ENCODE measurements at regions not wholly inside any gene's neighbourhood (a gene's known extent, or its start where the extent isn't known, plus 50 kb on each side); places are given as distances from the start of the nearest gene placed in this dataset.

DNA sequence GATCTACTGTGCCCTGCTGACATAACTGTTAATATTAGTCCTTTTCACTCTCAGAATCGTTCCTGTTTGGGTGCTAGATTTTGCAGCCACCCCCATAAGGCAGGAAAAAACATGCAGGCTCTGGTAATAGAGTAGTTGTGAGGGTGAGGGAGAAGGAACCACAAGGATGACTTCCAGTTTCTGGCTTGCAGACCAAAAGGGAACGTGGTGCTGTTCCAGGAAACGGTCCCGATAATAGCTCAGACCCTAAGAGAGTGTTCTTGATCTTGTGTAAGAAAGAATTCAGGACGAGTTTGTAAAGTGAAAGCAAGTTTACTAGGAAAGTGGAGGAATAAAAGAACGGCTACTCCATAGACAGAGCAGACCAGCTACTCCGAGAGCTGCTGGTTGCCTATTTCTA lies 50.7 kb upstream of the RHOU start:
- TF ChIP-seq, protein P1, sequence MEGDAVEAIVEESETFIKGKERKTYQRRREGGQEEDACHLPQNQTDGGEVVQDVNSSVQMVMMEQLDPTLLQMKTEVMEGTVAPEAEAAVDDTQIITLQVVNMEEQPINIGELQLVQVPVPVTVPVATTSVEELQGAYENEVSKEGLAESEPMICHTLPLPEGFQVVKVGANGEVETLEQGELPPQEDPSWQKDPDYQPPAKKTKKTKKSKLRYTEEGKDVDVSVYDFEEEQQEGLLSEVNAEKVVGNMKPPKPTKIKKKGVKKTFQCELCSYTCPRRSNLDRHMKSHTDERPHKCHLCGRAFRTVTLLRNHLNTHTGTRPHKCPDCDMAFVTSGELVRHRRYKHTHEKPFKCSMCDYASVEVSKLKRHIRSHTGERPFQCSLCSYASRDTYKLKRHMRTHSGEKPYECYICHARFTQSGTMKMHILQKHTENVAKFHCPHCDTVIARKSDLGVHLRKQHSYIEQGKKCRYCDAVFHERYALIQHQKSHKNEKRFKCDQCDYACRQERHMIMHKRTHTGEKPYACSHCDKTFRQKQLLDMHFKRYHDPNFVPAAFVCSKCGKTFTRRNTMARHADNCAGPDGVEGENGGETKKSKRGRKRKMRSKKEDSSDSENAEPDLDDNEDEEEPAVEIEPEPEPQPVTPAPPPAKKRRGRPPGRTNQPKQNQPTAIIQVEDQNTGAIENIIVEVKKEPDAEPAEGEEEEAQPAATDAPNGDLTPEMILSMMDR (IDR thresholded peaks at IDR 0.05; ENCODE audit: poor library complexity, severe bottlenecking) = no peak
- Histone ChIP-seq H3K27me3 (ENCODE audit: insufficient read depth, poor library complexity, severe bottlenecking) (no peaks in the 10 kb centered on the region), H3K27ac (ENCODE audit: poor library complexity, severe bottlenecking) (no peak overlapping the region), H3K36me3 (ENCODE audit: low read depth) (no peaks in the 10 kb centered on the region), H3K9me3 (ENCODE audit: severe bottlenecking) (no peaks in the 10 kb centered on the region), H3K4me1 (ENCODE audit: insufficient read depth, poor library complexity, severe bottlenecking) (no peaks in the 10 kb centered on the region), H3K4me3 (ENCODE audit: severe bottlenecking) (no peak overlapping the region)
- DNase-seq (ENCODE audit: low spot score) (no peak), ATAC-seq (ENCODE audit: low read depth) (no peak)

DNA sequence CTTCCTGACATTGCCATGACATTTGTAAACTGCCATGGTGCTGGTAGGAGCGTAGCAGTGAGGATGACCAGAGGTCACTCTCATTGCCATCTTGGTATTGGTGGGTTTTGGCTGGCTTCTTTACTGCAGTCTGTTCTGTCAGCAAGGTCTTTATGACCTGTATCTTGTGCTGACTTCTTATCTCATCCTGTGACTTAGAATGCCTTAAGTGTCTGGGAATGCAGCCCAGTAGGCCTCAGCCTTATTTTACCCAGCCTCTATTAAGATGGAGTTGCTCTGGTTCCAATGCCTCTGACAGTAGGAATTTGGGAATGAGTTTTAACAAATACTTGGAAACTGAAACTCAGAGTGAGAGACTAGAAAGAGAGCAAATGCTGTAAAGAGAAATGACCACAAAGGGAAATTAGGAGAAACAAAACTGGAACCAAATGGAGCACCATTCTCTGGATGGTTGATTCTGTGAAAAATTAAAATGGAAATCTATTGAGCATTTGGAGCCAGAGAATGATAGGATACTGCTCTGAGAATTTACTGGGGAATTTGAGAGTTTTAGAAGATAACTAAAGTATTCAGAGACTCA lies 50.1 kb upstream of the RHOU start:
- Histone ChIP-seq H3K36me3 (ENCODE audit: low read depth) (no peaks in the 10 kb centered on the region), H3K4me3 (ENCODE audit: severe bottlenecking) (no peak overlapping the region), H3K27ac (ENCODE audit: poor library complexity, severe bottlenecking) (no peak overlapping the region), H3K27me3 (ENCODE audit: insufficient read depth, poor library complexity, severe bottlenecking) (no peaks in the 10 kb centered on the region), H3K9me3 (ENCODE audit: severe bottlenecking) (no peaks in the 10 kb centered on the region), H3K4me1 (ENCODE audit: insufficient read depth, poor library complexity, severe bottlenecking) (no peaks in the 10 kb centered on the region)
- TF ChIP-seq, protein P1 (IDR thresholded peaks at IDR 0.05; ENCODE audit: poor library complexity, severe bottlenecking) = no peak
- ATAC-seq (ENCODE audit: low read depth) (no peak), DNase-seq (ENCODE audit: low spot score) (no peak)

Measured in RWPE2 (cell line).